Amniotic epithelial cell (primary cell): ENCODE measurements at regions not wholly inside any gene's neighbourhood (a gene's known extent, or its start where the extent isn't known, plus 50 kb on each side); places are given as distances from the start of the nearest gene placed in this dataset.
"Not testable (repeated sequence)": the region's sequence is repeated elsewhere in the genome, so short reads cannot be mapped to it uniquely, and the experiment has no call there.

Experiments
- DNase-seq: peaks from one replicate; pipeline ENCODE4 v3.0.0-alpha.2; 2010; ENCODE audit warnings: low read depth

DNA sequence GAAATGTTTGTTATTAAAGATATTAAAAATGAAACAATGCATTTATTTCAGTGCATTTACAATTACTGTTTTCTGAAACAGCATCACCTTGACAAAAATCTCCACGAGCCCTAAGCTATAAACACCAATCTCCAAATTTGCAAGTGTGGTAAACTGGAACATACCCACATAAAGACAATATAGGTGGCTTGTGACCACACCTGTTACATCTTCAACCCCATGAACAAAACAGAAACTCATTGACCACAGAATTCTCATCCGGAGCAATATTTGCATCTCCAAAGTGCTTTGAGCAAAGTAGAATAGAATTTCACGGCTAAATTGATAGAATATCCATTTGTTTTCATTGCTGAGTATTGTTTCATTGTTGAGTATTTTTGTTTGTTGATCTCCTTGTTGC lies 375.2 kb upstream of the FLRT2 start:
- no peak for DNase-seq

DNA sequence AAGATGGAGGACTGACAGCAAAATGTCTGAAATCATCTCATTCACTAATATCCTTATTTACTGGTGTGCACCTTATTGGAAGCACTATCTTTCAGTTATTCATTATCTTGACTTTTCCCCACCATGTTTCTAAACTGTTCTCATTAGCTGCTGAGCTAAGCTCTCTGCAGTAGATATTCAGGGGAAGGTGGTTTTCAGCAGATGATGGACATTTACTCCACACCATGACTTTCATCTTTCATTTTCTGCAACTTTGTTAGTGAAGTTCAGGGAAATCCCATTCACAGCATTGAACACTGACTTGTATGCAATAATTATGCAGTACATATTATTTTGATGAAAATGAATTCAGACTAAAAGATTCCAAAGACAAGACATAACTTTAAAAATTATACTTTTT lies 373.6 kb upstream of the FLRT2 start:
- DNase-seq, result no peak

DNA sequence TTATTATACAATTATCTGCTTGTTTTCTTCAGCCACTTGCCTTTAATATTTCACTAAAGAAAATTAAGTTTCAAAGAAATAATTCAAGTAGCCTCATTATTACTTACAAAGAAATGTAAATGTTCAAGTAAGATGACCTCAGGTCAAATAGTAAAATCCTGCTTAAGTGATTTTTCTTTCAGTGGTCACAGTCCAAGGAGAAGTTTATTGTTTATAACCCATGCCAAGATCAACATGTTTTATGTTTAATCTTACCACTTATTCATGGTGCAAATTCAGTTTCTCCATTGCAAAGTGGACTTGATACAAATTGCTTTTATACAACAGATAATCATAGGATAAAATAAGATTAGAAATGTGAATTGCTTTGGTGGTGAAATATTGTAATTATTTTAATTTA lies 370.2 kb upstream of the FLRT2 start:
- DNase-seq, result no peak

DNA sequence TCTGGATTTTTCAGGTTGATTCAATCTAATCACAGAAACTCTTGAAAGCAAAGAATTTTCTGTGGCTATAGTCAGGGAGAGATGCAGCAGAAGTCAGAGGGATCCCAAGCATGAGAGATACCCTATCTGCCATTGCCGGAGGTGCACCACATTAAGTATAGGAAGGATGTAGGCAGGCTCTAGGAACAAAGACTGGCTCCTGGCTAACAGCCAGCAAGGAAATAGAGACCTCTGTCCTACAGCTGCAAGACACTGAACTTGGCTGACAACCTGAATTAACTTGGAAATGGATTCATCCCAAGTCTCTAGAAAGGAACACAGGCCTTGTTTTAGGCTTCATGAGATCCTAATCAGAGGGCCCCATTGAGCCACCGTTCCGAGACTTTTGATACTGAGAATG lies 364.9 kb upstream of the FLRT2 start:
- DNase-seq, result no peak

DNA sequence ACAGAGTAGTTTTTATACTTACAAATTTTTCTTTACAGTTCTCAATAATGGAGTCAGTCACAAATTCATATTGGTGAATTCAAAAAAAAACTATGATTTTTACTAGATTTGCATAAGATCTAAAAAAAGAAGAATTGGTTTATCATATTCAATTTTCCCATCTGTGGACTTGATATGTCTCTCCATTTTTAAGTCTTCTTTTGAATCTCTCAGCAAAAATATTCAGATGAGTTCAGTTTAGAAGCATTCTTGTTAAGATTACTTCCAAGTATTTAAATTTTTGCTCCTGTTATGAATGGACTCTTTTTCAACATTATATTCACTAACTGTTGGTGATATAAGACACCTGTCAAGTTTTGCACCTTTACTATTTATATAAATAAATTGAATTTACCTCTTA lies 360.6 kb upstream of the FLRT2 start:
- DNase-seq, result no peak

DNA sequence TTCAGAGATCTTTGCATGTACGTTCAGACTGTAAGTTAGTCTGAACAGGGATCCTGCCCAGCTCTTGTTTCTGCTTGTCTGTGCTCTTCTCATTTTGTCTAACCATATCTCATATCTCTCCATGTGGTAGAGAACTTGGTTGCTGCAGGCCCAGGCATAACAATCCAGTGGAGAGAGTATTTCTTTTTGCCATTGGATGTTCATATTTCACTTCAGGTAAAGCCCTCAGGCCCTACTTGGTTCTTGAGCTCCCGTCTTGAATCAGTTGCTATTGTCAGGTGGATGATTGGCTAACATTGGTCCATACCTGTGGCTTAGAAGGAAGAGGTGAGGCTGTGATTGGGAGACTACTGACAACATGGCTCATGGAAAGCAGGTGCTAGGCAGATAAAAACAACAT lies 357.7 kb upstream of the FLRT2 start:
- DNase-seq, result no peak

DNA sequence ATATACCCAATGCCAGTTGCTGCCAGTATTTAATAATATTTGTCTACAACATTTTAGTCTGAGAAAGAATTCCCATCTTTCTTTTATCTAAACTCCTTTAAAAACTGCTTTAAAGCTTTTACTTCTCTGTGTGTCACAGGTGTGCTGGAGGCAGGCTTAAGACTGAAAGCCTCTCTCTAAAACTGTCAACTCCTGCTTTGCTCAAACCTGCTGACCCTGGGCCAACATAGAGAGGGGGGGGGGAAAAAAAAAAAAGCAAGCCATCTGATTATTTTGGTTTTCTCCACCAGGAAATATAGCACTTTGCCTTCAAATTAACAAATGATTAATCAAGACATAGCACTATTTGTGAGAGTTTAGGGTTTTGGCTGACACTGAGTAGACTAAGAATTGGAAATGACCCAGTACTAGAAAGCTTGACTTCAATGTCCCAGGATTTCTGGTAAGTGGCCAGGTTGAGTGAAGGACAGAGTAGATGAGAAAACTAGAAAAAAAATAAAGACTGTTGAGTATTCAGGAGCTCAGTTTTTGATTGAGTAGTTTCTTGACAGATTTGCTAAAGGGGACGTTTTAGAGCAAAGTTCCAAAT lies 357.0 kb upstream of the FLRT2 start:
- DNase-seq, result no peak

DNA sequence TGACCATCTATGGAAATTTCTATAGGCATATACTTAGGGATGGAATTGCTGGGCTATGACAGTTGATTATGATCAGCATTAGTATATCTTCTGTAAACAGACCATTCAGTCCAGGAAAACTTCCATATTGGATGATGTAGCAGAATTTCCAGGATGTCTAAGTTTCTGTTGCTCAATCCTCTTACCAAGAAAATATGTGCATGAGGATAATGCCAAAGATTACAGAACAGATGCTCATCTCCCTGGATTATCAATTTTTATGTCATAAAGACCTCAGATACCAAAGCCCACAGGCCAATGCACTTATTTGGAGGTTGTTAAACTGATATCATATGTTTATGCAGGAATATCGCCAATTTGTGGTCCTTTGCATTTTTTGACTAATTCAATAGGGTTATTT lies 354.4 kb upstream of the FLRT2 start:
- DNase-seq, result peak; percentile 85

DNA sequence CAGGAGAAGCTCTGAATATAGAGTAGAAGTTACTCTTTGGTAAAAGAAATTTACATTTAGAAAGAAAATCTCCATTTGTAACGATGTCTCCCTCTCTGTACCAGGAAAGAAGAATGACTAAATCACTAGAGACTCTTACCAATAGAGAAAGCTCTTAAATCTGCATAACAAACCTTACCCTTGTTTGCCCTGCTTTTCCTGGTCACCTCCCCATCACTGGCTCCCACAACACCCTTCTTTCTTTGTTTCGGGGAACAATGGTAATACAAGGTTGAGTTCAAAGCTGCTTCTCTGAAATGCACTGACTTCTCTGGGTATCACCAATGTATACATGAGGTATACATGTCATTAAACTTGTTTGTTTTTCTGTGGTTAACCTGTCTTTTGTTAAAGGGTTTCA lies 351.1 kb upstream of the FLRT2 start:
- no peak for DNase-seq

DNA sequence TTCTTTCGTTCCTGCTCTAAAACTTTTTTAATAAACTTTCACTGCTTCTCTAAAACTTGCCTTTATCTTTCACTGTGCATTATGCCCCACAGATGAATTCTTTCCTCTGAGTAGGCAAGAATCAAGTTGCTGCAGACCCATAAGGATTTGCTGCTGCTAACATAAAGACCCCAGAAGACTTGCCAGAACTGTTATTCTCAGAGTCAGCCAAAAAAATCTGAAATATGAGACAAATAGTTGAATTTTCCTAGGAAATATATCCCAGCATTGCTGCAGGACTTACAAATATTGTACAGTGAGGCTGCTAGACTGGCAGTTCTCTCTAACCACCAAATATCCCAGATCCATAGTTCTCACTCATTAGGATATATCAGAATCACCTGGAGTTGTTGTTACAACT lies 349.1 kb upstream of the FLRT2 start:
- DNase-seq, result no peak

DNA sequence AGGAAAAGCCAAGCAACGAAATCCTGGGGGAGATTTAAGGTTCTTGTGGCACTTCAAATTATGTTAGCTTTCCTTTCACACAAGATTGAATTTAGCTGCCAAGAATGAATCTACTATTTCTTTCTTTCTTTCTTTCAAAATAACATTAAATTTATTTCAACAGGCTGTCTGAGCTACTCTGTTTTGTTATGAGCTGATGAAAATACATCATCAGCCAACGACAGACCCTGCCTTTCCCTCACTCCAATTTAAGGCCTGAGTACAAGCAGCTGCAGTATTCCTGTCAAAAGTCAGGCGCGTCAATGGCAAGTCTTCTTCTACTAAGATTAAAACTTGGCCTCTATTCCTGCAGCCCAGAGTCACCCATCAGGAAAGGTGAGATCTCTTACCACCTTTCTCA lies 347.7 kb upstream of the FLRT2 start:
- no peak for DNase-seq

DNA sequence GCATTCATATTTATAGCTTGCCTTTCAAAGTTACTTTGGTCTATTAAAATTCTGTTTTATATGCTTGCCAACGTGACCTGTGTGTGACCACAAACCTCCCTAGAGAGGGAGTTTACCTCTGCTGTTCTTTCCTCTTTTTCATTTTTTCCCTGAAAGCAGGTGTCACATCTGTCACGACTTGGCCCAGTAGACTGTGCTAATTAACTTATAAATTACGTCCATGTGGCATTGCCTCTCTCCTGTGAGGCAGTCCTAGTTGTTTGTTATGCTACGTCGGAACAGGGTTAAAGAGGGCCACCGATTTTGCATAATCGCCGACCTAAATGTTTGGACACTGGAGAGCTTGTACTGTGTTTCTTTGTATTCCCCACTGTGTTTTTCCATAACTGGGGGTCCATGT lies 343.9 kb upstream of the FLRT2 start:
- no peak for DNase-seq

DNA sequence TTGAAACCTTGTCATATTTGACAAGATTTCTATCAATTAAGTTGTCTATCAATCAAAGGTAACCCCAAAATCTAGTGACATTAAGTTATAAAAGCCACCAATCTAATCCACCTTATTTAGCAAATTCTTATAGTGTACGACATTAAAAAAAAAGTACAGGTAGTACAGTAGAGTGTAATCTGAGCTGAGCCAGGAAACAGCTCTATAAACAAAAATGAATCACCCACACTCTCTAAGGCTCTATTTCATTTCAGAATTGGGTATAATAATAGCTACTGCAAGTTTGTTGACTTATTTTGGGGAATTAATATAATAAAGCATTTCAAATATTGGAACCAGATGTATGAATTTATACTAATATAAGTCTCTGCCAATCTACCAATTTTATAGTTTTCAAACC lies 342.4 kb upstream of the FLRT2 start:
- DNase-seq, result no peak

DNA sequence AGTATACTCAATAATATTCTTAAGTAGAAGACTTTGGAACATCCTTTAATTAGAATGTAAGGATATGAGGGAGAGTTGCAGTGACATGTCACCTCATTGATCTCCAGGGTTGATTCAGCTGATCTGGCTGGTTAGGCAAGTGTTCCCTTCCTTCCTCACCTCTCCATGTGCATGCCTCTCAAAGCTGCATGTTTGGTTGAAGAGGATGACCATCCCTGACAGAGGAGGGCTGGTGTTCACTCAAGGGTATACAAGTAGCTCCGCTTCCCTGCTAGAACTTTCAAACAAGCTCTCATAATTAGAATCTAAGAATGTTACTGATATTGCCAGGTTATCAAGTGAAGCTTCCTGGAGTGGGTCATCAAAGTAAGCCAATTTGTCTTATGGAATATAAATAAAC lies 341.1 kb upstream of the FLRT2 start:
- no peak for DNase-seq

DNA sequence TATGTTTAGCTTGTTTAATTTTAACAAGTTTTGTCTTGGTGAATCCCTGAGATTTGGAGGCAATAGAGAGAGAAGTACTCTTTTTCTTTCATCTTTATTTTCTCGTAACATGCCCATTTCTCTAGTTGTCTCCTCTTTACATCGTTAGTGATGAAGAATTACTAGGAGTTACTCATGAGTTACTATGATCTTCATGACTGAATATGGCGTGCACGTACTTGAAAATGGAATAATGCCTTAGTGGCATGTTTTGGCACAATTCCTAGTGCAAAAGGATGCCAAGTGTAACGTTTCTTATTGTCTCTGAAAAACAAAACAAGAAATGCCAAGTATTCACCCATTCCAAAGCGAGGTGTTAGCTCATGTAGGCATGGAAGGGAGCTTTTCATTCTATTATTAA lies 340.7 kb upstream of the FLRT2 start:
- DNase-seq, result not testable (repeated sequence)

DNA sequence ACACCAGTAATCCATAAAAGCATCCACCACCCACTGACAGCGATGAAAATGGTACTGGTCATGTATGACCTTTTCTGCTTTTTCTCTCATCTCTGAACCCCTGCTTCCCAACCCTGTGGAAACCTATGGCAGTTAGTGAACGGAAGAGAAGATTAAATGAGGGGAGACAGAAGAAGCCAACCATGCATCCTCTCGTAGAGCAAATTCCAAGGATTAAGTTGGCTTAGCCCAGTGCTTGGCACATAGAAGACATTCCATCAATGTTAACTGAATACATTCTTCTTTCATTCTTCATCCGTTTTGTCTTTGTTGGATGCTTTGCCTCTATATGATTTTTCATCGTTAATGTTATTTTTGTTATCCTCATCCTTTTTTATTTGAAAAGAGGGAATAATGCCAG lies 339.7 kb upstream of the FLRT2 start:
- DNase-seq, result peak; percentile 38

DNA sequence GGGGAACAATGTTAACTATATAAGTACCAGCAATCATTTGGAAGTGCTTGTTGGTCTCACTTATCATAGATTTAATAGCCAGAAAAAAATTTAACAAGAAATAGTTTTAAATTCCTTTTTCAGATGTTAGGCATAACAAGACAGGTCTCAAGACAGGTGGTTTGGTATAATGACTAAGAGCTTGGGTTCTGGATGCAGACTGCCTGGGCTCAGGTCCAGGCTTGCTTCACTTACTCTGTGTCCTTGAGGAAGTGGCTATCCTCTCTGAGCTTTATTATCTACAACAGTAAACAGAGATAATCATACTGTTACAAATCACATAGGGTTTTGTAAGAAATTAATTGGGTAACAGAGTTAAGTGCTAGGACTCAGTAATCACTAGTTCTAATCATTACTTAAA lies 338.0 kb upstream of the FLRT2 start:
- peak; percentile 82 for DNase-seq

DNA sequence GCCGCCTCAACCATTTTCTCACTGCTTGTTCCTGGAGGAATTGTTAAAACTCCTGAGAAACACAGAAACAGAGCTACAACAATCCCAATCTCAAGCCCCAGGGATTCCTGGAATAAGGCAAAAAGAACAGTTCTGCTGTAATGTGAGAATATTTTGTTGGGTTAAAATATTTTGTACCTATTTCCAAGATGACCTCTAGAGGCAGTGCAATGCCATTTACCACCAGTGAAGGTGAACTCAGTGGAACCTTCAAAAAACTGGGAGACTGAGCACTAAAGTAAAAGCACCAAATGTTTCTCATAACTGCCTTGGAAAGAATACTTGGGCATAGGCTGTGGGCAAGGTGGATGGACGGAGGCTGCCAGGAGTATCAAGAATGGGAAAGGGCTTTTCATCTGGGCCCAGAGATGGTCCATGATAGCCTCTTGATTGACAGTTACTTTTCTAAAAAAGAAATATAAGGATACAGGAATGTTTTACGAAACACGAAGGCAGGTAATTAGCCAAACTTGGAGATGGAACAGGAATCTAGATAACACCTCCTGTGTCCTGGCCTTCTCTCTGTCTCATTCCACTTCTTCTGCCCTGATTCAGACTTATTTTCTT lies 334.0 kb upstream of the FLRT2 start:
- no peak for DNase-seq

DNA sequence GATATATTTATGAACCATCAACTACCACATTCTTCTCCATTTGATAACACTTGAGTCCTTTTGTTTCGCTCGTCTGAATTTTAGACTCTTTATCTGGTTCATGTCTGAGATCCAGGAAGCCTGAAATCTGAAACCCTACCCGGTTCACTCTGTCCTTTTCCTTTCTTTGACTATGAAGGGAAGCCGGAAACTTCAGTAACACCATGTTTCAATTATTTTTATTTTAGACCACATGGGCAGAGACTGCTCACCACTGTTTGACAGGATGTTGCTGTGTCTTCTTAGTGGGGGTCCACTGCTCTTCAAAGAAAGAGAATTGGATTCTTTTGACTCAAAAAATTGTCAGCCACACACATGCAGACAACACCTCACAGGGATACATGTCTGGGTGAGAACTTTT lies 331.9 kb upstream of the FLRT2 start:
- no peak for DNase-seq

DNA sequence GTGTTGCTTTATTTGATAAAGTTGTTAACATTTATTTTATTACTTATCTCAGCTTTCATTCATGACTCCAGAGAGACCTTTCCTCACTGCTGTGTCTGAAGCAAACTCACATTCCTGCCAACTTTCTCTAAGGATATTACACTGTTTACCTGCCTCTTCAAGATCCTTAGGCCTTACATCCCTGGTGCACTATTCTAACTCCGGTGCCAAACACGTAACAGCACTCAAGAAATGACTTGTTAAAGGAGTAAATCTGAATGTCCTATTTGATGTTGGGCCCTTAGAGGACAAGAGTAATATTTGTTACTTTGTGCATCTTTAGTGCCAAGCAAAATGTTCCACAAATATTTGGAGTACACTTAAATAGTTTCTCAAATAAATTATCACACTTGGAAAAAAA lies 324.1 kb upstream of the FLRT2 start:
- no peak for DNase-seq

DNA sequence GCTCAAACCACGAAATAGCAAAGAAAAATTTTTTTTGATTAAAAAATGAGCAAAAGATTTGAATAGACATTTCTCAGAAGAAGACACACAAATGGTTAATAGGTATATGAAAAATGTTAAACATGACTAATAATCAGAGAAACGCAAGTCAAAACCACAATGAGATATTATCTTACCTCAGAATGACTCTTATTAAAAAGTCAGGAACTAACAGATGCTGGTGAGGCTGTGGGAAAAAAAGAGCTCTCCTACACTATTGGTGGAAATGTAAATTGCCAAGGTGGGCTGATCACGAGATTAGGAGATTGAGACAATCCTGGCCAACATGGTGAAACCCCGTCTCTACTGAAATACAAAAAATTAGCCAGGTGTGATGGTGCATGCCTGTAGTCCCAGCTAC lies 315.5 kb upstream of the FLRT2 start:
- DNase-seq, result peak; percentile 85

DNA sequence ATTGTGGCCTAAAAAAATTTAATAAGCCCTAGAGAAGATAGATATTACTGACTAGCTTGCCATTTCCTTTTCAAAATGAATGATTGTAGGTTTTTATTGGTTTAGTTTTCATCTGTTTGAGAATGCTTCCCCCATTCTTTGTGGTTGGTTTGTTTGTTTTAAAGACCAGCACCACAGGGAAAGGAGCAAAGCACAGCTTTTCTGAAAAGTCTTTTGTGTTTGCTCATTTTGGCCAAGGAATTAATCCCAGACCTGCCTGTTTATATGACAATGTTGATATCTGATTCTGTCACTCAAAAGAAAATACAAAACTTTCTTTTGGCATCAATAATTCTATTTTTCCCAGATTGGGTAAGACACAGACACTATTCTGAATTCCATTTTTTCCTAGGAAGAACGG lies 312.5 kb upstream of the FLRT2 start:
- peak; percentile 61 for DNase-seq

DNA sequence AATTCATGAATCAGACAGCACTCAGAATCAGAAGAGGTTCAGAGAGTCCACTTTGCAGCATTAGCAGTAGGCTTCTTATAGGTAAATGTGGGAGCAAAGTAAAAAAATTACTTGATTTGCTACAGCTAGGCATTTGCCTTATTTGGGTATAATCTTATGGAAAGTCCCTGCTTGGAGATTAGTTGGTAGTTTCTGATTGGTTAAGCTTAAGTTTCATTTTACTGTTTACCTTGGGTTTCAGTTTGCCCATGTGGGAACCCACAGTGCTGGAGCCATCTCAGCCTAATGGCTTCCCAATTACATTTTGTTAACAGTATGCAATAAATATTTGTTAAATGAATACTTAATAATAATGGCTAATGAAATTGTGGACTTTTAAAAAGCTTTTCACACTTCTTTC lies 311.0 kb upstream of the FLRT2 start:
- no peak for DNase-seq

DNA sequence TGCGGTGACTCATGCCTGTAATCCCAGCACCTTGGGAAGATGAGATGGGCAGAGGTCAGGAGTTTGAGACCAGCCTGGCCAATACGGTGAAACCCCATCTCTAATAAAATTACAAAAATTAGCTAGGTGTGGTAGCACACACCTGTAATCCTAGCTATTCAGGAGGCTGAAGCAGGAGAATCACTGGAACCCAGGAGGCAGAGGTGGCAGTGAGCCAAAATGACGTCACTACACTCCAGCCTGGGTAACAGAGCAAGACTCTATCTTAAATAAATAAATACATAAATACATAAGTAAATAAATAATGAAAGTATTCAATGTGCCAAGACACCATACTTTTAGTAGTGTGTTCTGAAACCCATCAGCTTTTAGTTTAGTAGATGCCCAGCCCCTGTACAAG lies 308.1 kb upstream of the FLRT2 start:
- no peak for DNase-seq

DNA sequence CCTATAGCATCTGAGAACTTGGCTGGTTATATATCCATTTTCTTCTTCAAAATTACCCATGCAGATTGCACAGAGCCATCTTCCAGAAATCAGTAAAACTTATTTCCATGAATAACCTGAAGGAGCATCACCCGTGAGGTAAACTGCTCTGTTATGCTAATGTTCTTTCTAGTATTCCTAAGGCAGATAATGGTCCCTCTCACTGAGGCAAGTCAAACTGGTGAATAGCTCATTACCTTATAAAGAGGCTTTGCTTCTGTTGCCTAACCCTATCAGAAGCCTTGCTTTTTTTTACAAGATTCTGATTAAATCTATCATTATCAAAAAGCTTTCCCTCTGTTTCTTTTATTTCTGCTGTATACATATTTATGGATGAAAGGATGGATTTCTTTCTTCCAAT lies 307.6 kb upstream of the FLRT2 start:
- DNase-seq, result no peak
